ENCODE measurements at regions not wholly inside any gene's neighbourhood (a gene's known extent, or its start where the extent isn't known, plus 50 kb on each side); places are given as distances from the start of the nearest gene placed in this dataset.

GRCh38 chr20:41887500-41887899 lies 269.3 kb upstream of the CHD6 start:
- DNase-seq (ENCODE audit: low read depth in 2 of 2) = no peak

GRCh38 chr20:41881466-41882046 lies 263.4 kb upstream of the CHD6 start:
- DNase-seq (ENCODE audit: low read depth in 2 of 2) = no peak

- DNase-seq (ENCODE audit: low read depth in 2 of 2) = no peak
Observed at GRCh38 chr20:41879123-41879522, 260.9 kb upstream of the CHD6 start.

- DNase-seq (ENCODE audit: low read depth in 2 of 2) = no peak
Observed at GRCh38 chr20:41877911-41878310, 259.7 kb upstream of the CHD6 start.

GRCh38 chr20:41874658-41875057 lies 256.5 kb upstream of the CHD6 start:
- DNase-seq (ENCODE audit: low read depth in 2 of 2) = no peak

GRCh38 chr20:41872930-41873329 lies 254.8 kb upstream of the CHD6 start:
- no peak for DNase-seq (ENCODE audit: low read depth in 2 of 2)

GRCh38 chr20:41870869-41871462 lies 252.8 kb upstream of the CHD6 start:
- DNase-seq (ENCODE audit: low read depth in 2 of 2) = no peak

GRCh38 chr20:41869261-41869660 lies 251.1 kb upstream of the CHD6 start:
- no peak for DNase-seq (ENCODE audit: low read depth in 2 of 2)

- no peak for DNase-seq (ENCODE audit: low read depth in 2 of 2)
Observed at GRCh38 chr20:41865938-41866337, 247.8 kb upstream of the CHD6 start.

GRCh38 chr20:41862476-41862875 lies 244.3 kb upstream of the CHD6 start:
- no peak for DNase-seq (ENCODE audit: low read depth in 2 of 2)

GRCh38 chr20:41861772-41862422 lies 243.7 kb upstream of the CHD6 start:
- no peak for DNase-seq (ENCODE audit: low read depth in 2 of 2)

GRCh38 chr20:41854765-41855164 lies 236.6 kb upstream of the CHD6 start:
- DNase-seq (ENCODE audit: low read depth in 2 of 2) = no peak

- no peak for DNase-seq (ENCODE audit: low read depth in 2 of 2)
Observed at GRCh38 chr20:41853806-41854205, 235.6 kb upstream of the CHD6 start.

GRCh38 chr20:41848180-41848579 lies 230.0 kb upstream of the CHD6 start:
- no peak for DNase-seq (ENCODE audit: low read depth in 2 of 2)

GRCh38 chr20:41837669-41838224 lies 219.6 kb upstream of the CHD6 start:
- DNase-seq (ENCODE audit: low read depth in 2 of 2) = no peak

- no peak for DNase-seq (ENCODE audit: low read depth in 2 of 2)
Observed at GRCh38 chr20:41833739-41834138, 215.6 kb upstream of the CHD6 start.

GRCh38 chr20:41830702-41831101 lies 212.5 kb upstream of the CHD6 start:
- no peak for DNase-seq (ENCODE audit: low read depth in 2 of 2)

GRCh38 chr20:41819436-41819835 lies 201.3 kb upstream of the CHD6 start:
- DNase-seq (ENCODE audit: low read depth in 2 of 2) = no peak

- DNase-seq (ENCODE audit: low read depth in 2 of 2) = no peak
Observed at GRCh38 chr20:41818991-41819390, 200.8 kb upstream of the CHD6 start.

- DNase-seq (ENCODE audit: low read depth in 2 of 2) = no peak
Observed at GRCh38 chr20:41818369-41818768, 200.2 kb upstream of the CHD6 start.

GRCh38 chr20:41811456-41811855 lies 193.3 kb upstream of the CHD6 start:
- DNase-seq (ENCODE audit: low read depth in 2 of 2) = no peak

- DNase-seq (ENCODE audit: low read depth in 2 of 2) = no peak
Observed at GRCh38 chr20:41800040-41800439, 181.9 kb upstream of the CHD6 start.

GRCh38 chr20:41798930-41799502 lies 180.8 kb upstream of the CHD6 start:
- no peak for DNase-seq (ENCODE audit: low read depth in 2 of 2)
